HEK293 (cell line): ENCODE measurements at regions not wholly inside any gene's neighbourhood (a gene's known extent, or its start where the extent isn't known, plus 50 kb on each side); places are given as distances from the start of the nearest gene placed in this dataset.

Source experiments
- CTCF ChIA-PET: fragments of 350-600 bp; formaldehyde crosslinking; extraction: SDS; loops from one replicate; lab custom pipeline; 2021; ENCODE audit warnings: antibody characterized with exemption; lab: Yijun Ruan, JAX
- POLR2A ChIA-PET: fragments of 300-600 bp; formaldehyde crosslinking; extraction: SDS; loops from one replicate; lab custom pipeline; 2020; ENCODE audit warnings: antibody characterized with exemption, inconsistent platforms; lab: Yijun Ruan, JAX
- H3K27ac ChIP-seq: fragments of 200-500 bp; sonication (Bioruptor generic); 2 replicates; pipeline ENCODE4 v1.5.1; 2014; ENCODE audit warnings: low read depth, low read length, control low read depth, inconsistent platforms; ENCODE audit errors: extremely low read depth
- H3K36me3 ChIP-seq, 2 experiments: fragments of 200-500 bp in 1 of 2; sonication (Bioruptor generic) in 1 of 2; 1 replicate in 1 of 2; 2 replicates in 1 of 2; pipeline ENCODE4 v1.5.1; 2014 to 2017; ENCODE audit warnings: inconsistent platforms in 2 of 2, low read length in 2 of 2; ENCODE audit not compliant: control insufficient read depth in 2 of 2, insufficient read depth in 1 of 2
- H3K4me1 ChIP-seq: fragments of 200-500 bp; sonication (Bioruptor generic); 2 replicates; pipeline ENCODE4 v1.5.1; 2014; ENCODE audit warnings: mild to moderate bottlenecking, low read length, inconsistent platforms; ENCODE audit not compliant: control insufficient read depth, insufficient read depth
- H3K4me3 ChIP-seq: 2 replicates; pipeline ENCODE4 v1.5.1; 2011; ENCODE audit warnings: low read depth, mild to moderate bottlenecking, control low read depth, low read length, moderate library complexity
- H3K9me3 ChIP-seq: fragments of 200-500 bp; sonication (Bioruptor generic); 2 replicates; pipeline ENCODE4 v1.5.1; 2014; ENCODE audit warnings: low read depth, low read length, inconsistent platforms; ENCODE audit not compliant: control insufficient read depth, insufficient read depth
- HIC1 ChIP-seq: fragments of 450-650 bp; formaldehyde crosslinking; IDR thresholded peaks from 2 replicates; pipeline ENCODE4 v1.5.1; 2016; ENCODE audit warnings: missing biosample characterization, missing genetic modification characterization
- SALL2 ChIP-seq: fragments of 450-650 bp; formaldehyde crosslinking; IDR thresholded peaks from 2 replicates; pipeline ENCODE4 v1.5.0; 2017; ENCODE audit warnings: missing biosample characterization, mild to moderate bottlenecking, missing genetic modification characterization, borderline replicate concordance
- ZBTB49 ChIP-seq: fragments of 450-650 bp; formaldehyde crosslinking; IDR thresholded peaks from 2 replicates; pipeline ENCODE4 v1.5.1; 2016; ENCODE audit warnings: missing biosample characterization, missing genetic modification characterization, low read depth
- ZNF121 ChIP-seq: fragments of 450-650 bp; formaldehyde crosslinking; IDR thresholded peaks from 2 replicates; pipeline ENCODE4 v1.5.1; 2016; ENCODE audit warnings: missing biosample characterization, missing genetic modification characterization
- ZNF138 ChIP-seq: fragments of 450-650 bp; formaldehyde crosslinking; IDR thresholded peaks from 2 replicates; pipeline ENCODE4 v1.5.1; 2016; ENCODE audit warnings: missing biosample characterization, missing genetic modification characterization, borderline replicate concordance
- ZNF214 ChIP-seq: fragments of 450-650 bp; formaldehyde crosslinking; IDR thresholded peaks from 2 replicates; pipeline ENCODE4 v1.5.1; 2017; ENCODE audit warnings: missing biosample characterization, mild to moderate bottlenecking, missing genetic modification characterization, borderline replicate concordance
- ZNF629 ChIP-seq: fragments of 450-650 bp; formaldehyde crosslinking; IDR thresholded peaks from 2 replicates; pipeline ENCODE4 v1.5.1; 2017; ENCODE audit warnings: missing biosample characterization, missing genetic modification characterization
- ZNF658 ChIP-seq: fragments of 450-650 bp; formaldehyde crosslinking; IDR thresholded peaks from 2 replicates; pipeline ENCODE4; 2016; ENCODE audit warnings: missing biosample characterization, missing genetic modification characterization
- ZNF830 ChIP-seq: fragments of 450-650 bp; IDR thresholded peaks from 2 replicates; pipeline ENCODE4 v1.5.0; 2018; ENCODE audit warnings: missing biosample characterization, missing genetic modification characterization, low read depth, mild to moderate bottlenecking, moderate library complexity
- ZSCAN23 ChIP-seq: fragments of 450-650 bp; formaldehyde crosslinking; IDR thresholded peaks from 2 replicates; pipeline ENCODE4 v1.5.1; 2016; ENCODE audit warnings: missing biosample characterization, missing genetic modification characterization
- ZSCAN4 ChIP-seq: fragments of 450-650 bp; formaldehyde crosslinking; IDR thresholded peaks from 2 replicates; pipeline ENCODE4 v1.5.1; 2017; ENCODE audit warnings: missing biosample characterization, missing genetic modification characterization
- TF ChIP-seq, protein P1 (sequence below): fragments of 450-650 bp; formaldehyde crosslinking; IDR thresholded peaks from 2 replicates; pipeline ENCODE4 v1.5.1; 2016; ENCODE audit warnings: missing biosample characterization, missing genetic modification characterization
- TF ChIP-seq, protein P2 (sequence below): fragments of 450-650 bp; formaldehyde crosslinking; IDR thresholded peaks from 2 replicates; pipeline ENCODE4 v1.5.1; 2017; ENCODE audit warnings: missing biosample characterization, missing genetic modification characterization

- no peak for TF ChIP-seq HIC1 (tag by site-specific recombination)
- no peak for TF ChIP-seq ZSCAN4 (tag by site-specific recombination)
Observed at GRCh38 chr3:144114767-144115166, 143.1 kb downstream of the DIPK2A start (continued).

DNA sequence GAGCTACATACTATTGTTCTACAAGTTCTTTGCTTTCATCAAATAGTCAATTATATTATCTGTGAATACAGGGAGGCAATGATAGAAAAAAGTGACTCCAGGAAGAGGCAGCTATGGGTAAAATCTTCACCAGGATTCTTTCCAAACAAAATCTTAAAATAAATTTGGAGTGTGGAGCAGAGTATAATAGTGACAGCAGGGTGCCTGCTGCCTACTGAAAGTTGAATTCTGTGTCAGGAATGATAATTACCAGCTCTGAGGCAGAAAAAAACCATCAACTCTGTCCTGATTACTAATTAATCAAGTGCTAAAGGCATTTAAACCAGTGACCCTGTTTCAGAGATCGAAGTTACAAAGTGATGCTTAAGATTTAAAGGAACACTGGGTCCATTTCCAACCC is 148.0 kb downstream of the DIPK2A start:
- Histone ChIP-seq H3K9me3 (no peaks in the 10 kb centered on the region), H3K4me1 (no peaks in the 10 kb centered on the region), H3K4me3 (no peak overlapping the region), H3K27ac (no peak overlapping the region), H3K36me3 (no peaks in the 10 kb centered on the region)
- CTCF ChIA-PET = no interaction called here
- POLR2A ChIA-PET = interaction anchor here (0.5 kb wide), 1 partner anchor 14 kb away, joined by 4 read pairs; no protein-coding TSS in a partner anchor
- no peak for TF ChIP-seq ZNF658 (tag by site-specific recombination)
- no peak for TF ChIP-seq ZNF830 (tag by site-specific recombination)
- no peak for TF ChIP-seq ZNF138
- TF ChIP-seq ZNF121 (tag by site-specific recombination) = no peak
- no peak for TF ChIP-seq ZNF629 (tag by site-specific recombination)
- TF ChIP-seq, protein P1, sequence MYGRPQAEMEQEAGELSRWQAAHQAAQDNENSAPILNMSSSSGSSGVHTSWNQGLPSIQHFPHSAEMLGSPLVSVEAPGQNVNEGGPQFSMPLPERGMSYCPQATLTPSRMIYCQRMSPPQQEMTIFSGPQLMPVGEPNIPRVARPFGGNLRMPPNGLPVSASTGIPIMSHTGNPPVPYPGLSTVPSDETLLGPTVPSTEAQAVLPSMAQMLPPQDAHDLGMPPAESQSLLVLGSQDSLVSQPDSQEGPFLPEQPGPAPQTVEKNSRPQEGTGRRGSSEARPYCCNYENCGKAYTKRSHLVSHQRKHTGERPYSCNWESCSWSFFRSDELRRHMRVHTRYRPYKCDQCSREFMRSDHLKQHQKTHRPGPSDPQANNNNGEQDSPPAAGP (tag by site-specific recombination) = no peak

DNA sequence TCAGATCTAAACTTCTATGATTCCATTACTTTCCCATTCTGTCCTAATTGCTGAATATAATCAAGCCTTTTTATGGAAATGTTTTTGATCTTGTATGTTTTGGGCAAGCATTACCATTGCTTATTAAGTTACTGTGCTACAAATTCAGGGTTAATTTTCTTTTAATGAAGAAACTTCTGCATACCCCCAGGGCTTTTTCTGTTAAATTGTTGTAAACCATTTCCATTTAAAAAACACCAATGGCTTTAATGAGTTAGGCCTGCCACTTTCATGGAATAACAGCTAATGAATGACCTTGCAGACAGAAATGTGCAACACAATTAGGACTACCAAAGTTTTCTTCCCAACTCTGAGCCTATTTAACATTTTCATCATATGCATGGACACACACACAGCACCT is 150.0 kb downstream of the DIPK2A start:
- CTCF ChIA-PET = no interaction called here
- Histone ChIP-seq H3K9me3 (no peaks in the 10 kb centered on the region), H3K4me3 (no peak overlapping the region), H3K4me1 (no peaks in the 10 kb centered on the region), H3K27ac (no peak overlapping the region), H3K36me3 (no peaks in the 10 kb centered on the region)
- POLR2A ChIA-PET = no interaction called here
- no peak for TF ChIP-seq ZNF214 (tag by site-specific recombination)
- TF ChIP-seq, protein P2, sequence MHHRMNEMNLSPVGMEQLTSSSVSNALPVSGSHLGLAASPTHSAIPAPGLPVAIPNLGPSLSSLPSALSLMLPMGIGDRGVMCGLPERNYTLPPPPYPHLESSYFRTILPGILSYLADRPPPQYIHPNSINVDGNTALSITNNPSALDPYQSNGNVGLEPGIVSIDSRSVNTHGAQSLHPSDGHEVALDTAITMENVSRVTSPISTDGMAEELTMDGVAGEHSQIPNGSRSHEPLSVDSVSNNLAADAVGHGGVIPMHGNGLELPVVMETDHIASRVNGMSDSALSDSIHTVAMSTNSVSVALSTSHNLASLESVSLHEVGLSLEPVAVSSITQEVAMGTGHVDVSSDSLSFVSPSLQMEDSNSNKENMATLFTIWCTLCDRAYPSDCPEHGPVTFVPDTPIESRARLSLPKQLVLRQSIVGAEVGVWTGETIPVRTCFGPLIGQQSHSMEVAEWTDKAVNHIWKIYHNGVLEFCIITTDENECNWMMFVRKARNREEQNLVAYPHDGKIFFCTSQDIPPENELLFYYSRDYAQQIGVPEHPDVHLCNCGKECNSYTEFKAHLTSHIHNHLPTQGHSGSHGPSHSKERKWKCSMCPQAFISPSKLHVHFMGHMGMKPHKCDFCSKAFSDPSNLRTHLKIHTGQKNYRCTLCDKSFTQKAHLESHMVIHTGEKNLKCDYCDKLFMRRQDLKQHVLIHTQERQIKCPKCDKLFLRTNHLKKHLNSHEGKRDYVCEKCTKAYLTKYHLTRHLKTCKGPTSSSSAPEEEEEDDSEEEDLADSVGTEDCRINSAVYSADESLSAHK (tag by site-specific recombination) = no peak
- TF ChIP-seq SALL2 (tag by site-specific recombination) = no peak
- no peak for TF ChIP-seq ZSCAN23 (tag by site-specific recombination)
- no peak for TF ChIP-seq ZBTB49 (tag by site-specific recombination)
- TF ChIP-seq, all 188 proteins: peak for 0
